HepG2 (cell line): ENCODE measurements at regions not wholly inside any gene's neighbourhood (a gene's known extent, or its start where the extent isn't known, plus 50 kb on each side); places are given as distances from the start of the nearest gene placed in this dataset.

Experiments
- ATAC-seq: fragments of 200-7000 bp; cut with Tn5 transposase; 3 replicates; pipeline ENCODE4 v1.9.1; 2020; ENCODE audit warnings: mild to moderate bottlenecking, moderate library complexity
- BruUV-seq: library from RNA; stranded (reverse); fragments of 400-500 nt; replicated peaks from 2 replicates; lab custom pipeline; 2021; lab: Mats Ljungman, UMichigan
- CTCF ChIA-PET: fragments of 300-600 bp; formaldehyde crosslinking; extraction: SDS; loops from one replicate; lab custom pipeline; 2021; ENCODE audit warnings: low total read pairs, inconsistent platforms, low intra/inter-chr PET ratio; lab: Yijun Ruan, JAX
- POLR2A ChIA-PET: fragments of 350-600 bp; sonication (Branson Sonifier 250); formaldehyde crosslinking; loops from one replicate; lab custom pipeline; 2020; ENCODE audit warnings: antibody characterized with exemption, inconsistent platforms; lab: Yijun Ruan, JAX
- DNase-seq: peaks from one replicate; pipeline ENCODE4 v3.0.0-alpha.2; 2015; ENCODE audit warnings: low spot score
- FAIRE-seq: peaks from 3 replicates; lab custom pipeline; 2011; peaks lifted over from hg19 to GRCh38; lab: Jason Lieb, UNC
- H2AFZ ChIP-seq: one replicate; pipeline ENCODE4 v1.6.1; 2011; ENCODE audit warnings: low read length, inconsistent platforms
- H3K27ac ChIP-seq: fragments of 300-600 bp; 3 replicates; pipeline ENCODE4 v1.8.0; 2011; ENCODE audit warnings: mixed run types, mild to moderate bottlenecking, mixed read lengths, low read length, inconsistent platforms; ENCODE audit not compliant: insufficient read depth; ENCODE audit errors: extremely low read length
- H3K27me3 ChIP-seq, 2 experiments: fragments of 200-600 bp in 1 of 2; 2 replicates in 1 of 2; 3 replicates in 1 of 2; pipeline versions ENCODE4 v1.6.0 to v1.8.0; 2011; ENCODE audit warnings: low read length in 2 of 2, mild to moderate bottlenecking in 2 of 2, moderate library complexity in 2 of 2, inconsistent platforms in 1 of 2; ENCODE audit not compliant: insufficient read depth in 2 of 2, control insufficient read depth in 1 of 2
- H3K36me3 ChIP-seq, 2 experiments: fragments of 200-600 bp in 1 of 2; replicated peaks in 1 of 2; 2 replicates in 1 of 2; 3 replicates in 1 of 2; pipeline versions ENCODE4 v1.5.1 to v1.8.0; 2011; ENCODE audit warnings: low read length in 2 of 2, inconsistent platforms in 1 of 2; ENCODE audit not compliant: insufficient read depth in 2 of 2, control insufficient read depth in 1 of 2
- H3K4me1 ChIP-seq: 2 replicates; pipeline ENCODE4 v1.5.1; 2012; ENCODE audit warnings: low read length, inconsistent platforms; ENCODE audit not compliant: insufficient read depth
- H3K4me2 ChIP-seq: 2 replicates; pipeline ENCODE4 v1.6.0; 2011; ENCODE audit warnings: low read depth, low read length, inconsistent platforms
- H3K4me3 ChIP-seq, 3 experiments: fragments of 200-600 bp in 1 of 3; sonication (generic), shearing (Covaris generic) in 1 of 3; replicated peaks in 1 of 3; 2 replicates each; pipeline ENCODE4 v1.5.1; 2011 to 2016; ENCODE audit warnings: low read length in 3 of 3, inconsistent platforms in 2 of 3, low read depth in 2 of 3, mild to moderate bottlenecking in 2 of 3, control low read depth in 1 of 3, mixed read lengths in 1 of 3; ENCODE audit not compliant: insufficient read depth in 1 of 3
- H3K79me2 ChIP-seq: one replicate; pipeline ENCODE4 v1.6.1; 2011; ENCODE audit warnings: low read length, inconsistent platforms; ENCODE audit not compliant: insufficient read depth
- H3K9ac ChIP-seq: 2 replicates; pipeline ENCODE4 v1.6.0; 2011; ENCODE audit warnings: mild to moderate bottlenecking, low read depth, low read length, inconsistent platforms; ENCODE audit not compliant: insufficient read depth
- H3K9me3 ChIP-seq: 2 replicates; pipeline ENCODE4 v1.5.1; 2012; ENCODE audit warnings: mild to moderate bottlenecking, low read length
- H4K20me1 ChIP-seq: 2 replicates; pipeline ENCODE4 v1.6.0; 2011; ENCODE audit warnings: inconsistent platforms, mild to moderate bottlenecking, low read length, moderate library complexity; ENCODE audit not compliant: insufficient read depth
- CCAR2 ChIP-seq: fragments of 200-400 bp; formaldehyde crosslinking; optimal IDR thresholded peaks from 2 replicates; pipeline ENCODE3; 2018; ENCODE audit warnings: low read depth, mild to moderate bottlenecking, low read length, moderate library complexity
- CEBPG ChIP-seq: IDR thresholded peaks from 2 replicates; pipeline ENCODE4 v1.6.1; 2016
- CENPX ChIP-seq: sonication (generic); formaldehyde crosslinking; IDR thresholded peaks from 2 replicates; pipeline ENCODE4 v1.9.0; 2021; ENCODE audit warnings: mild to moderate bottlenecking, missing genetic modification reagents, moderate library complexity
- KDM5B ChIP-seq: sonication (generic); formaldehyde crosslinking; IDR thresholded peaks from 2 replicates; pipeline ENCODE4 v1.4.0; 2020; ENCODE audit warnings: missing genetic modification reagents, mild to moderate bottlenecking, borderline replicate concordance
- RARG ChIP-seq: sonication (generic); formaldehyde crosslinking; IDR thresholded peaks from 2 replicates; pipeline ENCODE4 v1.4.0; 2020; ENCODE audit warnings: low read depth, mild to moderate bottlenecking, missing genetic modification reagents
- REL ChIP-seq: sonication (generic); formaldehyde crosslinking; conservative IDR thresholded peaks from 2 replicates; pipeline ENCODE4 v1.8.0; 2022; ENCODE audit warnings: mild to moderate bottlenecking, missing genetic modification reagents, moderate library complexity
- SRSF9 ChIP-seq: fragments of 200-400 bp; formaldehyde crosslinking; IDR thresholded peaks from 2 replicates; pipeline ENCODE4 v1.6.1; 2018; ENCODE audit warnings: borderline replicate concordance, mild to moderate bottlenecking, low read depth, low read length; ENCODE audit not compliant: insufficient read depth, poor library complexity, severe bottlenecking
- TSC22D2 ChIP-seq: sonication (generic); formaldehyde crosslinking; IDR thresholded peaks from 2 replicates; pipeline ENCODE4 v1.5.1; 2020; ENCODE audit warnings: missing genetic modification reagents, mild to moderate bottlenecking, borderline replicate concordance
- ZMAT3 ChIP-seq: sonication (generic); formaldehyde crosslinking; conservative IDR thresholded peaks from 2 replicates; pipeline ENCODE4 v1.7.0; 2021; ENCODE audit warnings: missing genetic modification reagents
- ZNF124 ChIP-seq: sonication (generic); formaldehyde crosslinking; IDR thresholded peaks from 2 replicates; pipeline ENCODE4 v1.4.0; 2020; ENCODE audit warnings: missing genetic modification reagents
- ZNF224 ChIP-seq: sonication (generic); formaldehyde crosslinking; IDR thresholded peaks from 2 replicates; pipeline ENCODE4 v1.5.0; 2020; ENCODE audit warnings: mild to moderate bottlenecking, missing genetic modification reagents
- ZNF235 ChIP-seq: sonication (generic); formaldehyde crosslinking; IDR thresholded peaks from 2 replicates; pipeline ENCODE4 v1.8.1; 2023; ENCODE audit warnings: mild to moderate bottlenecking, missing genetic modification reagents, borderline replicate concordance
- ZNF674 ChIP-seq: sonication (generic); formaldehyde crosslinking; IDR thresholded peaks from 2 replicates; pipeline ENCODE4 v1.5.0; 2020; ENCODE audit warnings: low read depth, mild to moderate bottlenecking, missing genetic modification reagents
- ZSCAN29 ChIP-seq: sonication (generic); formaldehyde crosslinking; conservative IDR thresholded peaks from 2 replicates; pipeline ENCODE4 v1.4.0; 2020; ENCODE audit warnings: mild to moderate bottlenecking, missing genetic modification reagents
- WGBS: methylation state at CpG from one replicate; pipeline ENCODE4 v1.1.6; 2017; ENCODE audit warnings: low lambda C conversion rate; 5-methylcytosine and 5-hydroxymethylcytosine counted together
- in situ Hi-C: cut with HindIII; loops from 2 replicates; pipeline ENCODE4 v1.10.0; 2017; ENCODE audit warnings: low pct_unique_long_range_greater_than_20kb; ENCODE audit not compliant: extremely low pct_ligation_motif_present
- intact Hi-C: fragments of 100-400 bp; cut with micrococcal nuclease; formaldehyde crosslinking; loops from one replicate; pipeline ENCODE4 v1.10.0; 2022; ENCODE audit not compliant: unreplicated experiment
- TF ChIP-seq, protein P1 (sequence below): sonication (generic); formaldehyde crosslinking; IDR thresholded peaks from 2 replicates; pipeline ENCODE4; 2020; ENCODE audit warnings: missing genetic modification reagents, mild to moderate bottlenecking, borderline replicate concordance
- TF ChIP-seq, protein P2 (sequence below): sonication (generic); formaldehyde crosslinking; IDR thresholded peaks from 2 replicates; pipeline ENCODE4 v1.8.1; 2022; ENCODE audit warnings: low read depth, mild to moderate bottlenecking, missing genetic modification reagents

DNA sequence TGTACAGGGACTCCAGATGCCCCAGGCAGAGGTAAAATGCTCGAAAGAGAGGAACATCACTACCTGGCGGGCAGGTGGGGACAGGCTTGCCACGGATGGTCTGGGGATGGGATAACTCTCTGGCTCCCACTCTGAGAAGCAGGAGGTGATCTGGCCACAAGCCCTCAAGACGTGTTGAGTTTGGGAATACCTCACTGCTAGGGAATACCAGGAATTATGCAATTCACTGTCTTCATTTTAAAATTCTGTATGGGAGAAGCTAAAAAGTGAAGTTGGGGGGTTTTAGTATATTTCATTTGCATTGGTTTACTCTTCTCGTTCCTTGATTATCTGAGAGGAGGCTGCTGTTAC, 510.4 kb downstream of the CCDC171 start:
- H4K20me1 ChIP-seq, result no peaks in the 10 kb centered on the region
- H3K4me2 ChIP-seq, result no peak overlapping the region
- CTCF ChIA-PET, result no interaction called here
- H3K27me3 ChIP-seq, result no peaks in the 10 kb centered on the region
- H3K9me3 ChIP-seq, result no peaks in the 10 kb centered on the region
- H3K36me3 ChIP-seq, result no peaks in the 10 kb centered on the region
- in situ Hi-C loops (no loop called here), intact Hi-C loops (no loop called here)
- FAIRE-seq (no peak), DNase-seq (no peak), ATAC-seq (no peak)
- no peaks in the 10 kb centered on the region for H3K79me2 ChIP-seq
- H3K27ac ChIP-seq, result no peak overlapping the region
- H3K9ac ChIP-seq, result no peak overlapping the region
- no peak overlapping the region for H2AFZ ChIP-seq
- no TSS peak for BruUV-seq
- POLR2A ChIA-PET, result no interaction called here
- H3K4me1 ChIP-seq, result no peaks in the 10 kb centered on the region
- WGBS, result 5% methylated on average over 5 of the region's 5 CpGs
- no peak overlapping the region for H3K4me3 ChIP-seq
- TF ChIP-seq ZNF674 (CRISPR knock-in tag) (no peak), CENPX (no peak), TSC22D2 (CRISPR knock-in tag) (no peak), ZNF224 (CRISPR knock-in tag) (no peak), REL (CRISPR knock-in tag) (no peak), RARG (CRISPR knock-in tag) (no peak), KDM5B (CRISPR knock-in tag) (no peak), ZSCAN29 (no peak), ZNF235 (CRISPR knock-in tag) (no peak), CEBPG (CRISPR knock-in tag) (no peak), CCAR2 (no peak), ZMAT3 (CRISPR knock-in tag) (no peak), SRSF9 (no peak), ZNF124 (CRISPR knock-in tag) (no peak)
- TF ChIP-seq, protein P1, sequence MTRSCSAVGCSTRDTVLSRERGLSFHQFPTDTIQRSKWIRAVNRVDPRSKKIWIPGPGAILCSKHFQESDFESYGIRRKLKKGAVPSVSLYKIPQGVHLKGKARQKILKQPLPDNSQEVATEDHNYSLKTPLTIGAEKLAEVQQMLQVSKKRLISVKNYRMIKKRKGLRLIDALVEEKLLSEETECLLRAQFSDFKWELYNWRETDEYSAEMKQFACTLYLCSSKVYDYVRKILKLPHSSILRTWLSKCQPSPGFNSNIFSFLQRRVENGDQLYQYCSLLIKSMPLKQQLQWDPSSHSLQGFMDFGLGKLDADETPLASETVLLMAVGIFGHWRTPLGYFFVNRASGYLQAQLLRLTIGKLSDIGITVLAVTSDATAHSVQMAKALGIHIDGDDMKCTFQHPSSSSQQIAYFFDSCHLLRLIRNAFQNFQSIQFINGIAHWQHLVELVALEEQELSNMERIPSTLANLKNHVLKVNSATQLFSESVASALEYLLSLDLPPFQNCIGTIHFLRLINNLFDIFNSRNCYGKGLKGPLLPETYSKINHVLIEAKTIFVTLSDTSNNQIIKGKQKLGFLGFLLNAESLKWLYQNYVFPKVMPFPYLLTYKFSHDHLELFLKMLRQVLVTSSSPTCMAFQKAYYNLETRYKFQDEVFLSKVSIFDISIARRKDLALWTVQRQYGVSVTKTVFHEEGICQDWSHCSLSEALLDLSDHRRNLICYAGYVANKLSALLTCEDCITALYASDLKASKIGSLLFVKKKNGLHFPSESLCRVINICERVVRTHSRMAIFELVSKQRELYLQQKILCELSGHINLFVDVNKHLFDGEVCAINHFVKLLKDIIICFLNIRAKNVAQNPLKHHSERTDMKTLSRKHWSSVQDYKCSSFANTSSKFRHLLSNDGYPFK (CRISPR knock-in tag), result no peak
- TF ChIP-seq, protein P2, sequence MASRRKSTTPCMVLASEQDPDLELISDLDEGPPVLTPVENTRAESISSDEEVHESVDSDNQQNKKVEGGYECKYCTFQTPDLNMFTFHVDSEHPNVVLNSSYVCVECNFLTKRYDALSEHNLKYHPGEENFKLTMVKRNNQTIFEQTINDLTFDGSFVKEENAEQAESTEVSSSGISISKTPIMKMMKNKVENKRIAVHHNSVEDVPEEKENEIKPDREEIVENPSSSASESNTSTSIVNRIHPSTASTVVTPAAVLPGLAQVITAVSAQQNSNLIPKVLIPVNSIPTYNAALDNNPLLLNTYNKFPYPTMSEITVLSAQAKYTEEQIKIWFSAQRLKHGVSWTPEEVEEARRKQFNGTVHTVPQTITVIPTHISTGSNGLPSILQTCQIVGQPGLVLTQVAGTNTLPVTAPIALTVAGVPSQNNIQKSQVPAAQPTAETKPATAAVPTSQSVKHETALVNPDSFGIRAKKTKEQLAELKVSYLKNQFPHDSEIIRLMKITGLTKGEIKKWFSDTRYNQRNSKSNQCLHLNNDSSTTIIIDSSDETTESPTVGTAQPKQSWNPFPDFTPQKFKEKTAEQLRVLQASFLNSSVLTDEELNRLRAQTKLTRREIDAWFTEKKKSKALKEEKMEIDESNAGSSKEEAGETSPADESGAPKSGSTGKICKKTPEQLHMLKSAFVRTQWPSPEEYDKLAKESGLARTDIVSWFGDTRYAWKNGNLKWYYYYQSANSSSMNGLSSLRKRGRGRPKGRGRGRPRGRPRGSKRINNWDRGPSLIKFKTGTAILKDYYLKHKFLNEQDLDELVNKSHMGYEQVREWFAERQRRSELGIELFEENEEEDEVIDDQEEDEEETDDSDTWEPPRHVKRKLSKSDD (CRISPR knock-in tag), result no peak
